AG04449 (cell line): ENCODE measurements at regions not wholly inside any gene's neighbourhood (a gene's known extent, or its start where the extent isn't known, plus 50 kb on each side); places are given as distances from the start of the nearest gene placed in this dataset.

Experiments used
- CTCF ChIA-PET: fragments of 350-600 bp; formaldehyde crosslinking; extraction: SDS; loops from one replicate; lab custom pipeline; 2021; ENCODE audit warnings: antibody characterized with exemption; lab: Yijun Ruan, JAX
- POLR2A ChIA-PET: fragments of 400-600, 350-600 bp; formaldehyde crosslinking; extraction: SDS; loops from one replicate; lab custom pipeline; 2020; ENCODE audit warnings: antibody characterized with exemption, inconsistent platforms; lab: Yijun Ruan, JAX
- DNase-seq: peaks from one replicate; pipeline ENCODE4 v3.0.0-alpha.2; 2010; ENCODE audit warnings: low read depth, low spot score
- H3K4me3 ChIP-seq: 2 replicates; pipeline ENCODE4 v1.5.1; 2011; ENCODE audit warnings: low read depth, mild to moderate bottlenecking, control low read depth, low read length
- TF ChIP-seq, protein P1 (sequence below): IDR thresholded peaks from one replicate; pipeline ENCODE4 v1.5.1; 2011; ENCODE audit warnings: mild to moderate bottlenecking, moderate library complexity, low read length, control low read depth, inconsistent platforms; ENCODE audit not compliant: insufficient read depth; ENCODE audit errors: missing control alignments

DNA sequence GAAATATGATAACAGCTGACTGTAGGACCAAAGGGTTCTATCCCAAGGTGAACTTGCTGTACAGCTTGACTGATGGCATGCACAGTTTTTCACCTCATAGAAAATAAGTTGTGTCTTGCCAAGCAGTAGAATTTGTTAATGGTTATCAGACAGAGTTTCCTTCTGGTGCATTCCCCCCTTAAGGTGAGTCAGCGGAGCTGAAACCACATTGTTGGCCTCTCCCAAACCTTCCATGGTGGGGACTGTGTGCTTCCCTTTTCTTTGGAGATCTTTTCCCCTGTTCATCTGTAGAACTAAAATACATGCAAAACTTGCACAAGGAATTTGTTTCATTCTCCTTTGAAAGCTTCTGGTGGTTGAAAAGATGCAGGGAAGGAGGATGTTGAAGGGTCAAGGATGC lies 179.8 kb downstream of the FGF1 start:
- ChIA-PET POLR2A (no interaction called here), CTCF (no interaction called here)

DNA sequence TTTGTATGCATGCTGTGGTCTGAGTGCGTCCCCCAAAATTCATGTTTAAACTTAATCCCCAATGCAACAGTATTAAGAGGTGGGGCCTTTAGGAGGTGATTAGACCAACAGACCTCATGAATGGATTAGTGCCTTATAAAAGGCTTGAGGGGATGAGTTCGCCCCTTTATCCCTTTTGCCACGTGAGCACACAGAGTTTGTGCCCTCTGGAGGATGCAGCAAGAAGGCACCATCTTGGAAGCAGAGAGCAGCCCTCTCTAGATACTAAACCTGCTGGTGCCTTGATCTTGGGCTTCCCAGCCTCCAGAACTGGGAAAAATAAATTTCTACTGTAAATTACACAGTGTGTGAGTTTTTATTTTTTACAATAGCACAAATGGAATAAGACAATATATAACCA lies 177.1 kb upstream of the SPRY4 start:
- H3K4me3 ChIP-seq = no peak overlapping the region
- POLR2A ChIA-PET = no interaction called here
- CTCF ChIA-PET = no interaction called here

More for the DNA sequence above, 179.8 kb downstream of the FGF1 start:
- no peak overlapping the region for H3K4me3 ChIP-seq
- no peak for DNase-seq
- TF ChIP-seq, protein P1, sequence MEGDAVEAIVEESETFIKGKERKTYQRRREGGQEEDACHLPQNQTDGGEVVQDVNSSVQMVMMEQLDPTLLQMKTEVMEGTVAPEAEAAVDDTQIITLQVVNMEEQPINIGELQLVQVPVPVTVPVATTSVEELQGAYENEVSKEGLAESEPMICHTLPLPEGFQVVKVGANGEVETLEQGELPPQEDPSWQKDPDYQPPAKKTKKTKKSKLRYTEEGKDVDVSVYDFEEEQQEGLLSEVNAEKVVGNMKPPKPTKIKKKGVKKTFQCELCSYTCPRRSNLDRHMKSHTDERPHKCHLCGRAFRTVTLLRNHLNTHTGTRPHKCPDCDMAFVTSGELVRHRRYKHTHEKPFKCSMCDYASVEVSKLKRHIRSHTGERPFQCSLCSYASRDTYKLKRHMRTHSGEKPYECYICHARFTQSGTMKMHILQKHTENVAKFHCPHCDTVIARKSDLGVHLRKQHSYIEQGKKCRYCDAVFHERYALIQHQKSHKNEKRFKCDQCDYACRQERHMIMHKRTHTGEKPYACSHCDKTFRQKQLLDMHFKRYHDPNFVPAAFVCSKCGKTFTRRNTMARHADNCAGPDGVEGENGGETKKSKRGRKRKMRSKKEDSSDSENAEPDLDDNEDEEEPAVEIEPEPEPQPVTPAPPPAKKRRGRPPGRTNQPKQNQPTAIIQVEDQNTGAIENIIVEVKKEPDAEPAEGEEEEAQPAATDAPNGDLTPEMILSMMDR = no peak

DNA sequence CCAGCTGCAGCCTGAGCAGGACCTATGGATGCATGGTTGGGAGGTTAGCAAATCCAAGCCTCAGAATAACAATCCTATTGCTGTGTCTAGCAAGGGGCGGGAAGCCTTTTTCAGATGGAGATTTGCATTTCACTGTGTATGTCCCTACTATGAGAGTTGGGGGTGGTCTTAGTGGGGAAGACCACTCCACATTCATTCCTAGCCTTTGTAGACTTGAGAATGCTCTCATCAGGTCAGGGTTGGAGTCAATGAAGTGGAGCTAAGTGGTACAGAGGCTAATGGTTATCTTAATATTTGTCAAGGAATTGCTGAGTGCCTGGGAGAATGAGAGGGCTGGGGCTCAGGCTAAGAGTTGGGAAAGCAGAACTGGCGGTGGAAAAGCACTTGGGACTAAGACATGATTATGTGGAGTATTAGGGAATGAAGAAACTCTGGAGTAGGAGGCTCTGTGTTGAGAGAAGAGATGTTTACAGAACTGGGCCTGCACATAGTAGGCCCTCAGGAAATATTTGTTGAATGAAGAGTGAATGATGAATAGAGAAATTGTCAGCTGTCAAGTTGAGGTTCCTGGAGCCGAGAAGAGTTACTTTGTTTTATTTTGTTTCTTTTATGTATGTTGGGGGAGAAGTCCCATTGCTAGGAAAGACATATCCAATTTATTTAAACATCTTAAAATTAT lies 175.5 kb upstream of the SPRY4 start:
- CTCF ChIA-PET = interaction anchor here (0.7 kb wide), 1 partner anchor 355 kb away, joined by 3 read pairs; no protein-coding TSS in a partner anchor
- DNase-seq = no peak
- POLR2A ChIA-PET = no interaction called here
- H3K4me3 ChIP-seq = no peak overlapping the region
- TF ChIP-seq, protein P1 = no peak

More for the DNA sequence above, 177.1 kb upstream of the SPRY4 start:
- DNase-seq = no peak
- TF ChIP-seq, protein P1 = no peak

DNA sequence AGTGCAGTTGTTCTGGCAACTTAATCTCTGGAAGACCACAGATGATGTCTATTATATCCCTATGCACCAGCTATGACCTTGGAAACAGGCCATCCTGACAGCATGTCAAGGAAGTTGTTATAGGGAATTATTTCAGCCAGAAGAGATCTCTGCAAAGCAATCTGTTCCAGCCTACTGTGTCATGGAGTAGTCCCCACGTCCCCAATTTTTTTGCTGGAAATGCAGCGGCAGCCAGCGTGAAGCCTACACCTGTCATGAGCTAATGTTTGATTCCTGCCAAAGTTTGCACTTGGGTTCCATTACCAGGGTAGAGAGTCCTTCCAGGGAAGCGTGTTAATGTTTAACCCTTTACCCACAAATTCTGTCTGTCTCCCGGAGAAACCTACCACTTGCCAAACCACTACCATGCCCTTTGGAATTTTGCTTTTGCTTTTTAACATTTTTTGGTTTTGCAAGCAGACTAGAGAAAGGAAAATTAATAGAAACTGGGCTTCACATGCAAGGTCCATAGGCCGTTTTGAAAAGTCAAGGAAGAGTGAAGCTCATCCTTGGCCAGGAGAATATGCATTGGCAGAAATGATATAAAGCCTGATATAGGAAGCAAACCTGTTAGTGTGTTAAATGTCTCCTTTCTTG lies 174.9 kb upstream of the SPRY4 start:
- CTCF ChIA-PET = no interaction called here
- TF ChIP-seq, protein P1 = no peak
- no peak overlapping the region for H3K4me3 ChIP-seq
- DNase-seq = no peak
- POLR2A ChIA-PET = no interaction called here

DNA sequence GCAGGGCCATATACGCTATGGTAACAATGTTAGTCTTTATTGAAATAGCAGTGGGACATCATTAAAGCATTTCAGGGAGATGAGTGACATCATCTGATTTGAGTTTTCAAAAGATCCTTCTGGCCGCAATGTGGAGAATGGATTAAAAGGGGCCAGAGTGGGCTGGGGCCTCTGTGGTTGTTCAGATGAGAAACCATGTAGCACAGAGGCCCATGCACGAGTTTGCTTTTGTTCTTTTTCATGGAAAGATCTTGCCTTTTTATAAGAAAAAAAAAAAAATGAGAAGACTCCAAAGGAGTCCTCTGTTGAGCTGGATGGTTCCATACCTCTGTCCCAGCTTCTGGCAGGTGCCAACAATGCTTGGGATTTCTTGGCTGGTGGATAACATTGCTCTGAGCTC lies 173.5 kb upstream of the SPRY4 start:
- TF ChIP-seq, protein P1 = no peak
- POLR2A ChIA-PET = no interaction called here
- CTCF ChIA-PET = no interaction called here

DNA sequence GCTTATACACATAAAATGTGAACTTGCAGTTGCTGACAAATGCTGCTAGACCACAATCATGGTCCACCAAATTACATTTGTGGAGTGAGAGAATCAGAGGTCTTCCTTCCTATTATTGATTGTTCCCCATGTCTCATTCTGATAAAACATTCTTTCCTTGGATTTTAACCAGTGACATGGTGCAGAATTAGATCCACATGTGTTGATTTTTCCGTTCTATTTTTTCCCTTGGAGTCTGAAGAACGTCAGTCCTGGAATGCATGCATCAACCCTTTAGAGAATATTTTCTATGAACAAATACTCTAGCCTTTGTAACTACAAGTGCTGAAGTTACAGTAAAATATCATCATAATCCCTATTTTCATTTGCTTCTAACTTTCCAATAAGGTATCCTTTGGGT lies 170.7 kb upstream of the SPRY4 start:
- TF ChIP-seq, protein P1 = no peak
- ChIA-PET CTCF (no interaction called here), POLR2A (no interaction called here)
- H3K4me3 ChIP-seq = no peak overlapping the region
- no peak for DNase-seq

More for the DNA sequence above, 173.5 kb upstream of the SPRY4 start:
- H3K4me3 ChIP-seq = no peak overlapping the region
- no peak for DNase-seq
